ENCODE measurements at regions not wholly inside any gene's neighbourhood (a gene's known extent, or its start where the extent isn't known, plus 50 kb on each side); places are given as distances from the start of the nearest gene placed in this dataset.

DNA sequence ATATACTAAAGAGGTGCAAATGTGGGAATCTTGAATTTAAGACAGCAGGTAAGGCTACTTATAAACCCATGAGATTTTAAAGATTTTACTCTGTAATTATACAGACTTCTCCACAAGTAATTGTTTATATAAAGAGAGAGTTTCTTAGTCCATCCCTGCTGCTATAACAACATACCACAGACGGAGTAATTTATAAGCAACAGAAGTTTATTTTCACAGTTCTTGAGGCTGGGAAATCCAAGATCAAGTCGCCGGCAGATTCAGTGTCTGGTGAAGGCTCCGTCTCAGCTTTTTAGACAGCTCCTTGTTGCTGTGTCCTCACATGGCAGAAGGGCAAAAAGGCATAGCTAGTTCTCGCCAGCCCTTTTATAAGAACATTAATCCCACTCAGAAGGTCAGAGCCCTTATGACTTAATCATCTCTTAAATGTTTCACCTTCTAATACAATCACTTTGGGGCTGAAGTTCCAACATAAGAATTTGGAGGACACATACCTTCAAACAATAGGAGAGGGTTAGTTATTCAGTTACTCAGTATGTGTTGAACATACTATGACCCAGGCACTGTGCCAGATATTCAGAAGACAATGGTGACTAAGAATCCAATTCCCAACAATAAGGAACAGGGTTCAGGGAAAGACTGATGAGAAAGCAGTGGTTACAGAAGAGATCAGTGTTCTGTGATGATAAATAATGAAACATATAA is 466.0 kb downstream of the RIT2 start:
- no peak for DNase-seq

DNA sequence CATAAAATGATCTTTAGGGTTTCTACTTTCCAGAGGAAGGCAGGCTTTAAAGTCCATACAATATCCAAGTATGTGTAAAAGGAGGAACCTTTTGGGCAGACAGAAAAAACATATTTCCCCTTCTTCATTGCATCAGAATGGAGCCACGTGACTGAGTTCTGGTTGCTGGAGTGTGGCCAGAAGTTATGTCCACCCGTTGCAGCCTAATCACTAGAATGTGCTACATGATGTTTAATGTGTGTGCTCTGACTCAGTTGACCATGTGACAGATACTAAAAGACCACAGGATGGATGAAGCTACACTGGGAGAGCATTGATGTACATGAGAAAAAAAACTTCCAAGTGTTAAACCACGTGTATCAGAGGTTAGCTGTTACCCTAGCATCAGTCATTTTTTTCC is 460.9 kb downstream of the RIT2 start:
- no peak for DNase-seq

- no peak for DNase-seq
Observed at GRCh38 chr18:42657551-42657950, 457.9 kb downstream of the RIT2 start.

- DNase-seq = no peak
Observed at GRCh38 chr18:42658171-42658570, 457.3 kb downstream of the RIT2 start.

DNA sequence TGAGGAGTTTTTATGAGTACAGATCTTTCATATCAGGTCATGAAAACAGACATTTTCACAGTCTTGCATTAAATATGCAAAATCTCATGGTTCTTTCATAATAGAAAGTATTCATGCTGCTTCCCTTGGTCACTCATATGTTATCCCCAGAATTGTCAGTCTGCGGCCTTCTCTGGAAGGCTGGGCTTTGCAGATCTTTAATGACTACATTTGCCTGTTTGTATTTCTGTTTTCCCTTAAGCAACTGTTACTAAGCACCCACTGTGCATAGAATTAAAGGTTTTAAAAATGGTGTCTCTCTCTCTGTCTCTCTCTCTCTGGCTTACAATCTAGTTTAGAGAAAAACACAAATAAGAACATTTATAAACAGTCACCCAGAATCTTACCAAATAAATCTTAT is 456.3 kb downstream of the RIT2 start:
- DNase-seq = no peak

DNA sequence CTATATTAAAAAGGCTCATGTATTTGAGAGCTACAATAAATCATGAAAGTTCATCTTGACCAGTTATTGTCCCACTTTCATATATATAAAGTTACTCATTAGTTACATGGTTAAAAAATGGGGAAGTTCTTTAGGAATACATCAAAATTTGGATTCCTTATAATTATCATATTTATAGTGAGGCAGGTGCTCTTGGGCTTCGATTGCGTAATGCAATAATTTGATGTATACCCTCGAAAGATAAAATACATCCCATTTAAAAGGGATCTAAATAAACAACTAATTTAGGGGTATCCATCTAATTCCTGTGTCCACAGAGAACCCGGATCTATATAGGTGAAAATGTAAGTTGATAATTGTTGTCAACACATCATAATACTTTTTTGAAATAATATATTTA is 444.6 kb downstream of the RIT2 start:
- DNase-seq = no peak

DNA sequence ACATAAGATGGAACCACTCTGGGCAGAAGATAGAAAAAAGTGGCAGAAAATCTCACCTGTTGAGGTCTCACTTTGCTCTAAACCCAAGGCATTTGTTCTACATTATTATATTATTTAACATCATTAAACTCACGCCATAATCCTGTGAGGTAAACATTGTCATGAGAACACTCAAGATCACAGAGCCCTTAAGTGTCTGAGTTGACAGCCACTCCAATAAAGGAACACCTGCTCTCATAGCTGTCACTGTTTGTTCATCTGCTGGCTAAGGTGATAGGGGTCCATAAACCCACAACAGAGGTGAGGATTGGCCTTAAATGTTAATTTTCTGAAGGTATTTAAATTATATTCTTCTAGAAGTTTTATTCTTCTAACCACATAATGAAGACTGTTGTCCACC is 439.7 kb downstream of the RIT2 start:
- peak; percentile 86 for DNase-seq

DNA sequence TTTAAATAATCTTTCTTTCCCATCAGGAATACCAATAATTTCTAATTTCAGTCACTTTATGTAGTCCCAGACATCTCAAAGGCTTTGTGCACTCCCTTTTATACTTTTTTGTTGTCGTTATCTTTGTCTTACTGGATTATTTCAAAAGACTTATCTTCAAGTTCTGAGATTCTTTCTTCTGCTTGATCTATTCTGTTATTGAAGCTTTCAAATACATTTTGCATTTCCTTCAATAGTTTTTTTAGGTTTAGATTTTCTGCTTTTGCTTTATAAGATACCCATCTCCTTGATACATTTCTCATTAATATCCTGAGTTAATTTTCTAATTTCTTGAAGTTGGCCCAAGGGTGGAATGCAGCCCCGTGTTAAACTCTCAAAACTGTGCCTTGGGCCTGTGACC is 432.4 kb downstream of the RIT2 start:
- DNase-seq = no peak

DNA sequence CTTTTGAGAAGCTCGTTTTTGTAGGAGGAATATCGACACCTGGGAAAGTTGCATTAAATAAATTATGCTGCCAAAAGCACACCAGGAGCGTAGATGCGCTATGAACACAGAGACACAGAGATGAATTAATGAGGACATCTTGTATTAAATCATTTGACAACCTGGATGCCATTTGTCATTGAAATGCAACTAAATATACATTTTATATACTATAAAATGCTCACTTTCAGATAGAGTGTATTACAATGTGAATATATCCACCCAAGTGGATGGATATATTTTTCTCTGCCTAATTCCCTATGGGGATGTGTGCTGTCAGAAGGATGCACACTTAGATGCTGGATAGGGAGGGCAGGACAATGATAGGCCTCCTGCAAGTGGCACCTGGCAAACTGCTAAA is 426.2 kb downstream of the RIT2 start:
- no peak for DNase-seq
